GM18517 (cell line): ENCODE measurements at regions not wholly inside any gene's neighbourhood (a gene's known extent, or its start where the extent isn't known, plus 50 kb on each side); places are given as distances from the start of the nearest gene placed in this dataset.
"Not testable (repeated sequence)": the region's sequence is repeated elsewhere in the genome, so short reads cannot be mapped to it uniquely, and the experiment has no call there.

Experiments used
- ATAC-seq: cut with Tn5 transposase; IDR thresholded peaks from one replicate; pipeline ENCODE4 v1.9.1; 2021; ENCODE audit warnings: mild to moderate bottlenecking, moderate library complexity; ENCODE audit not compliant: unreplicated experiment

DNA sequence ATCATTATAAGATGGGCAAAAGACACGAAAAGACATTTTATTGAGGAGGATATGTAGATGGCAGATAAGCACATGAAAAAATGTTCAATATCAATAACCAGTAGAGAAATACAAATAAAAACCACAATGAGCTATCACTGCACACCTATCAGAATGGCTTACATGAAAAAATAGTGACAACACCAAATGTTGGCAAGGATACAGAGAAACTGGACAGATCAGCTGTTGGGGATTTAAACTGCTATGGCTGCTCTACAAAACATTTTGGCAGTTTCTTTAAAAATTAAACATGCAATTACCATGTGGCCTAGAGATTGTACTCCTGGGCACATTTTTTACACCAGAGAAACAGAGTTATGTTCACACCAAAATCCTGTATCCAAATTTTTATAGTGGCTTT is 172.7 kb upstream of the TENT5A start:
- no peak for ATAC-seq

DNA sequence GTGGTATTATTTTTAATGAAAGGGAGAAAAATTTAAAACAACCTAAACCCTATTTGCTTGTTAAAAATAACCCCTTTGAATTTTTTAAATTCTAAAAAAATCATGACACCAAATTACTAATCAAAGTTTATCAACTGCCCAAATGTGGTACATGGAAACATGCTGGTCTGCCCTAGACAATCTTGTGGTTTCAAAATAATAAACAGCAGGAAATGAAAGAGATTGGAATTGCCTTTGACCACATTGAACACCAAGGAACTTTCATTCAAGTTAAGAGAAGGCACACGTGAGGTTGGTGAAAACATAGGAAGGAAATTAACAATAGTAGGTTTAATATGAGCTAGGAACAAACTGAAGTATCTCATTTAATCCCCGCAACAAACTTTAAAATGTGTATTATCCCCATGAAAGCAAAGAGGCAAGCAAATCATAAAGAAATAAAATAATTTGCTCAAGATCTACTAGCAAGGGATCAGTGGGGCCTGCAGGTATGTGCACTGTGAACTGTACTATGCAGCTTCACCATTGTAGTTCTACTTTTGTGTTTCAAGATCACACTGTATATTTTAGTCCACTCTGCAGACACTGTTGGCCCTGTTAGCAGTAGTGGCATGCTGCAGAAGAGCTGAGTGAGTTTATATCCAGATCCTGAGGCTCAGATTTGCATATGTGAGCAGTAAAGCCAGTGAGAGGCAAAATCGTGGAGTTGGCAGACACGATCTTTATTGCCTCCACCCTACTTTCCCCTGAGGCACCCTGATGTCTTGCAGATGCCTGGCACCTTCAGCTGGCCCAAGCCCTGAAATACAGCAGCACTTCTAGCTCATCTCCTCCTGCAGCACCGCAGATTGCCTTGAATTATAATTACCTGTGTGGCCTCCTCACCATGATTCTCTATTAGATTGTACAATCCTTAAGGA is 157.8 kb upstream of the TENT5A start:
- ATAC-seq, result no peak

DNA sequence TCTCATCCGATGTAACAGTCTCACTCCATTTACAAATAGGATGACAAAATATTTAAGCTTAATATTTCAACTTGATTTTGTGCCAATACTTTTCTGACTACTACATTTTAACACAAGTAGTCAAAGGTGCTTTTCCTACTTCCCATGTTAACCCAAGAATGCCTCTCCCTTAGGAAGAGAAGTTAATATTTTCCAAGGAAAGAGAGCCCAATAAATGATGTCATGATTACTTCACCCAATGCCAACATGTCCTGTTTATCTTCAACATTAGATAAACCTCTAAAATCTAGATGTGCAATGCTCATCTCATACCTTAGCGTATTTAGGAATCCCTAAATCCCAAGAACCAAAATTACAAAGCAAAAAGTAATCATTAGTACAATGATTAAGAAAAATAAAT is 156.7 kb upstream of the TENT5A start:
- ATAC-seq, result no peak

DNA sequence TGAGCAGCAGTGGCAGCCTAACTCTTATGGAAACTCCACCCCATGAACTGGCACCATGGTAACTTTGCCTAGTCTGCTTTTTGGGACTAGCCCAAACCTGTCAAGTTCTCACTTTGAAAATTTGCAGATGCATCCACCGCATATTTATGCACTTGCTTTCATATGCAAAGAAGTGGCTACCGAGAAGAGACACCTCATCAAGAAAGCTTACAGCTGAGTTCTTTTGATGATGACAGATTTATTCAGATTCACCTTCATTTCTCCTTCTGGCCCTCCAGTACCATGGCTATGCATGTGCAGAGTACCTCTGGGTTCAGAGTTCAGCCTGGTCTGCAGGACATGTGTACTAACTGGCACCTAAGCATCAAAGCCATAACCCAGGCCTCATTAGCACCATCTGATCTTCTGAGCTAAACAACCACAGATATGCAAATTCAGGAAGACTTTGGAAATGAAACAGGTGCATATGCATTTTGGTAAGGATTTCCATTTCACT is 154.3 kb upstream of the TENT5A start:
- no peak for ATAC-seq

DNA sequence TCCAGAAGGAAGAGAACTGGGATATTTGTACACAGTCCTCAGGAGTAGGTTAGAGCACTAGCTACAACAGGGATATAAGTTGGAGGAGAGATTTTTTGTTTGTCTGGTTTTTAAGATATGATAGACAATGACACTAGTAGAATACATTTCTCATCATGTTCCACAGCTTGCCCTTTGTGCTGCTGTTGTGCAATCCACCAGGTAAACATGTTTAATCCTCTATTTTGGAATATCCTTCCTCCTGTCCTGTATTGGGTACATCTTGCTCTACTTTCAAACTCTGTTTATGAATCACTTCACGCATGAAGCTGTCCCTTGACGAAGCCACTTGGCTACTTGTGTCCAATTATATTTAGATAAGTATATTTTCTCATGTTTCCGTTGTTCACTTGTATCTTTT is 153.6 kb upstream of the TENT5A start:
- ATAC-seq, result no peak

DNA sequence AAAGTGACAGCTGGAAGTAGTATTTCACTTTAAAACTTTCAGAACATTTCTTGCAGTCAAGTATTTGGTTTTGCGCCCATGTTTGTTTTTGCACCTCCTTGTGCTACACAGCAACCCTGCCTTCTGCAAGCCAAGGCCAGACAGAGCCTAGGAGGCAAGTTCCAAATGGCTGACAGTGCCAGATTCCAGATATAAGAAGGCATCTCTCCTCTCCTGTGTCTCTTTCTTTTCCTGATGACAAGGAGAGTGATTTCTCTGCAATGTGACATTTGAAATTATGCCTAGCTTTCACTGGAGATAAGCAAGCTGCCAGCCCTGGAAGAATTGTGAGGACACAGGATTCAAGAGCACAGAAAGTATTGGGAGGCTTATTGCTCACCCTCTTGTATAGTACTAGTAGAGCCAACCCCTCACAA is 149.1 kb upstream of the TENT5A start:
- no peak for ATAC-seq

DNA sequence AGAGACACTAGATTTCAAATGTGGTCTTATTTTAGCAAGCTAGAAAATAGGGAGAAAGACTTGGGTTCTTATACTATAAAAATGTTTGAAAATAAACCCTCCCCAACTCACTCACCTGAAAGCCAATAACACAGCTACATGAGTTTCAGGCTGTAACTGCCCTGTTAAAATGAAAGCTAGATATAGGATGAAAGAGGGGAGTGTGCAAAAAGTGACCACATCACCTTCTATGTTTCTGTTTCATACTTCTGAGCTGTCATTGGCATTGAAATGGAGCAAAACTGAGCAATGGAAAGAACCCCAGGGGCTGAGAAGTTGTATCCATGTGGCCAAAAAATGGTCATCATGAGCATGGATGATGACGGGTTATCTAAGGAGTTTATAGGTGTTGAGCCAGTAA is 148.1 kb upstream of the TENT5A start:
- peak; percentile 87 for ATAC-seq

DNA sequence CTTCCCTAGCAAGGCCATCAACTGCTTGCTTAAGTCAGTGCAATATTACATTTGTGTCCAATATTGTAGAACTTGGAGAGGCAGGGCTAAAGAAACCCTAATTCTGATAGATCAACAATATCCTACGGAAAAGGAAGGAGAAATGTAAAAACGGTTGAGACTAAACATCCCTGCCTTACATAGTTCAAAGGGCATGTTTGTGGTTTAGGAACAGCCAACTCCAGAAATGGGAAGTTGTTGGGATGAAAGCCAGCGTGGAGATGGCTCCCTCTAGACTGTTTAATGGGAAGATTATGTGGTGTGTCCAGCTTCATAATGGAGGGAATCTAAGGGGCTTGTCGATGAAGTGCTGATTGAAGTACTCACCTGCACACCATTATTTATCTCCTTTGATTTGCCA is 145.3 kb upstream of the TENT5A start:
- ATAC-seq, result no peak

DNA sequence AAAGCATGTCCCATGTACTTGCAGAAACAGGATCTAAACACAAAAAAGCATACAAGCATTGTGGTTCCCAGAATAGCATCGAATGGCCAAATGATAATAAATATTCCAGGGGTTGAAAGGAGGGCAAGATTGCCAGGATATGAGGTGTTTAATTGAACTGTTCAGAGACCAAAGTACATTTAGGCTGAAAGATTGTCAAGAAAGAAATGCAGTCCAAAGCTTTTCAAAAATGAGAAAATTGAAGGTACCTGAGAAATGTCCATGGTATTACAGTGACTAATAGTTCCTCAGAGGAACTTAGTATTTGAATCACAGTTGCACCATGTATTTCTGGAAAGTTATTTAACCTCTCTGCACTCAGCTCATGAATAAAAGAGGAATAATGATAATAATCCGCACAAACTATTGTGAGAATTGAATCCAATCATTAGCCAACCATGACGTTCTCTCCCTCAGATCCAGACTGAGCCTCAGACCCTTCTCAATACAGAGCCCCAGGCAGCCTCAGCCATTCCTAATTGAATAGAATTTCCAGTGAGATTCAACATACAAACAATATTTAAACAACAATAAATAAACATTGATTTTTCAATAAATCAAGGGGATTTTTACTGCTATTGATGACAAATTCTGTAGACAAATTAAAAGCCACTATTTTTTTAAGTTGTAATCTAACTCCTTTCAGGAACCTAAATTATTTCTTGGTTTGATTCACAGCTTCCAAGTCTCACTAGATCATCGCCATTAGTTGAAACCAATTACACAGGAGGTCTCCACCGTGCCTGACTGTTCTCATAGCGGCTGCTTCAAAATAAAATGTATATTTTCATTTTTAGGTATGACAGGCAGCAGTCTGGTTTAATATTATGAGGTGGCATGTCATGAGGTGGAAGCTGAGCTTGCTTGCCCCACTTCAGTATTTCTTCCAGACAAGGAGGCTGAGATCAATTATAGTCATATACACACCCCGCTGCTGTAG is 144.3 kb upstream of the TENT5A start:
- ATAC-seq, result no peak

DNA sequence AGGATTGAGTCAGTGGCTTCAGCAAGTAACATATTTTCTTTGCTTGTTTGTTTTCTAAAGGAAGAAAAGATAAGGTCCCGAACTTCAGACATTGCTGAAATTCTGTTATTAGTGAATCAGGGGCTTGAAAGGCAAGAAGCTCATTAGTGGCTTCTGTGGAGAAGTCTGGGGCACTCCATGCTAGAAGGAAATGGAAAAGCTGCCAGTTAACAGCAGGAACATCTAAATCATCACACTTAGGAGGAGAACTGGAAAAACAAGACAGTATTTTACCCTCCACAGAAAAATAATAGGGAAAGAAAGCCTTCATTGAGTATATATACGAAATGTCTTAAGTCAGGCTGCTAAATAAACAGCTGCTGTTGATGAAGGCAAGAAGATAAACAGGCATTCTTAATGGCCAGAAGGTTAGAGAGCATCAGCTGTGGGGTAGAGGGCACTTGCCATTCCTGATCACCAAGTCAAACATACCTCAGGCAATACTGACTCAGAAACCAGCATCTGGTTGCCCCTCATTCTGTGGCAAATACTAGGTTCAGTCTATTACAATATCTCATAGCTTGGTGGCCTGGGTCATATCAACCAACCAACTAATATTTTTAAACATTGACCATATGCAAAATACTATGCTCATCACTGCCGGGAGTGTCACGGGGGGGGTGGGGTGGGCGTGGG is 143.2 kb upstream of the TENT5A start:
- no peak for ATAC-seq

DNA sequence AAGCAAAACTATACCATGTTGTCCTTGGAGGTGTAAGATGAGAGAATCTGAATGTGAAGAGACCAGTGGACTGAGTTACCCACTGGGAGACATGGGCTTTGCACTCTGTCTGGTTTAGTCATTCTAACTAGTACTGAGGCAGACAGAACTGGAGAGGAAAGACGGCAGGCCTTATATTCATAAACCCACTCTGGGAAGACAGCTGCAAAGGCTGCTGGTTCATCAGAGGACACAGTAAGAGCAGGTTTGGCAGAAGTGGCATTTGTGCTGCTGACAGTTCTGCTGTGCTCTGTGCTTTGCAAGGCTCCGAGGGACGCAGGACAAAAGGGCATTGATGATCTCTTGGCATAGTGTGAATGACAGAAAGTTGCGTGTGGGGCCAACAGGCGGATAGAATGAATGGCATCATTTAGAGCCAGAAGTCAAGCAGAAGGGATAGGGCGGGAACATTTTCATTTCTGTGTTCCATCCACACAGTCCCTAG is 142.3 kb upstream of the TENT5A start:
- no peak for ATAC-seq

DNA sequence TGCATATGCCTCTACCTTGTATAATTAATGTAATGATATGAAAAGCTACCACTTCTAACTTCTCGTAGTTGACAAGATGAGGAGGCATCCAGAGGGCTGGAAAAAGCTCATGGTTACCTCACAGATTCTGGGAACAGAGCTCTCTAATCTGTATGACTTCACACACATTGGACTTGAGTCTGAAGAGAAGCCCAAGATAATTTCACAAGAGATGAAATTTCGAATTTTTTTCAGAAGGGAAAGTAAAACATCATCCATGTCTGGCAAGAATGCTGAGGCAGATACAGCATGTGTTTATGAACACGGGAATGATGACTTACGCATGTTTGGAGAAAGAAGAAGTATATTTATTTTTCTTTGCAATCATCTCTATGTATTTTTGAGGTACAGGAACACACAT is 141.8 kb upstream of the TENT5A start:
- ATAC-seq, result no peak

DNA sequence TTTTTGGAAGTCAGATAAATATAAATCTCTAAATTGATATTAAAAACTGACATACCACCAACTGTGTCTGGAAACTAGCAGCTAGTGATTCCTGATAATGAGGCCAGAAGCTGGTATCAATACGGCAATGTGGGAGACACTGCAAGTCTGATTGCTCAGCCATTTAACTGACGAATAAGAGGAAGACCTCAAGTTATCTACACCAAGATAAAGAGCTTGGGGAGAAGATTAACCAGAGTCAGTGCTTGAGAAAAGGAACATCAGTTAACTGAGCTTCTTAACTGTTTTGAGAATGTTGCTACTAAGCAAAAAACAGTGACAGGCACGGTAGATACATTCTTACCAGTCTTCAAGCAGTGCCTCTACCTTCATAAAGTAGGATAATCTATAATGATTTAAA is 140.4 kb upstream of the TENT5A start:
- no peak for ATAC-seq

DNA sequence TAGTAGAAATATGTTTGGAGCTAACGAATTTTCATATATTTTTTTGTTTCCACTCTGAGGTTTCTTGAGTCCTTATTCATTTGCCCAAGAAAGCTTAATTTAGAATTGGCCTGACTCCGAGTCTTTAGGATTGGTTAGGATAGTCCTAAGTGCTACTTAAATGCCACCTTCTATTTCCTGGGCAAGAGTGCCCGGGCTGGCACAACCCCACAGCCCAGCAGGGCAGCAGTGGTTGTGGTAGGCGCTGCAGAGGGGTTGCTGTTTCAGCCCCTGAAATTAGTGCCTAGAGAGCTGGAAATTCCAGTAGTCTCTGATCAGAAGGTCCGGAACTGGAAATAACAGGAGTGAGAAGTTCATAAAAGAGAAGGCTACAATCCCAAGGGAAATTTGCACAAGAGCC is 139.4 kb upstream of the TENT5A start:
- ATAC-seq, result no peak

DNA sequence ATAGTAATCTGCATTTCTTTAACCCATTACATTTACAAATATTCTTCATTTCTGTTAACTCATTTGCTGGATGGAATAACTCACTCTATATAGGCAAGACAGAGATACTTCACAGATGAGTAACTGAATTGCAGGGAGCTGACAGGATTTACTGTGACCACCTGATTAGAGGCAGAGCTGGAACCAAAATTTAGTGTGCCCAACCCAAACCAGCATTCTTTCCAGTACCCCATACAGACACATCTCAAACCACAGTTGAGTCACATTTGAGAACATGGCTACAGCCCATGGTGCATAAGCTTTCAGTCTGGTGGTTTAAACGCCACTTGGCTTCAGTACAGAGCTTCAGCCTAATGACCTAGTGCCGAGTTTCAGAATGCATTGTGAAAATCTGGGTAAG is 138.4 kb upstream of the TENT5A start:
- no peak for ATAC-seq

DNA sequence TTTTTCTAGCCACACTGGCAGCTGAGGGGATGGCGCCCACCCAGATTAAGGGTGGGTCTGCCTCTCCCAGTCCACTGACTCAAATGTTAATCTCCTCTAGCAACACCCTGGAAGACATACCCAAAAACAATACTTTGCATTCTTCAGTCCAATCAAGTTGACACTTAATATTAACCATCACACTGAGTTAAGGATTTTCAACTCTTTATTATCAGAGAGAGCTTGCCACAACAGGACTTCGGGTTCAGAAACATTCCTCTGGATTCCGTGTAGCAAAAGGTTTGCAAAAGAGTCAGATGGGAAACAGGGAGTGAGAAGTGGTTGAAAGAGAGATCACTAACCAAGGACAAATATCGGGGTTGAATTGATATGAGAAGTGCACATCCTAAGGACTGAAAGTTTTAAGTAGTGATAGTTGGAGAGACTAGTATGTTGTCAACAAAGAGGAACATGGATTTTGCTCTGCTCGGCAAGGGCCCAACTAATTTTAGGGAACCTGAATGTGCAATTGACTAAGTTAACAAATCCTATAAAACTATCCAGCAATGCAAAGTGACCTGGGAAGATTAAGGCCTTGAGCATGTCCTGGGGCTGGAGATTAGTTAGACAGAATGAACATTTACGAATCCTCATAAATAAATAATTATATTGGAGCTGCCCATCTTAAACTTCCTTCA is 137.0 kb upstream of the TENT5A start:
- no peak for ATAC-seq

DNA sequence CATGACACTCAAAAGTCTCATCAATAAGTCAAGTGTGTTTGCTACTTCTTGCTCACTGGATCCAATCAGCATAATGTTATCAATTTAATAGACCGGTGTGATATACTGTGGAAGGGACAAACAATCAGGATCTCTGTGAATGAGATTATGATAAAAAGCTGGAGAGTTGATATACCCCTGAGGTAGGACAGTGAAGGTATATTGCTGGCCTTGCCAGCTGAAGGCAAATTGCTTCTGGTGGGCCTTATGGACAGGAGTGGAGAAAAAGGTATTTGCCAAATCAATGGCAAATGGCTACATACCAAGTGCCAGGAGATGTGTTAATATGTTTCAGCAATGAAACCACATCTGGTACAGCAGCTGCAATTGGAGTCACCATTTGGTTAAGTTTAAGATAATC is 134.4 kb upstream of the TENT5A start:
- ATAC-seq, result not testable (repeated sequence)

DNA sequence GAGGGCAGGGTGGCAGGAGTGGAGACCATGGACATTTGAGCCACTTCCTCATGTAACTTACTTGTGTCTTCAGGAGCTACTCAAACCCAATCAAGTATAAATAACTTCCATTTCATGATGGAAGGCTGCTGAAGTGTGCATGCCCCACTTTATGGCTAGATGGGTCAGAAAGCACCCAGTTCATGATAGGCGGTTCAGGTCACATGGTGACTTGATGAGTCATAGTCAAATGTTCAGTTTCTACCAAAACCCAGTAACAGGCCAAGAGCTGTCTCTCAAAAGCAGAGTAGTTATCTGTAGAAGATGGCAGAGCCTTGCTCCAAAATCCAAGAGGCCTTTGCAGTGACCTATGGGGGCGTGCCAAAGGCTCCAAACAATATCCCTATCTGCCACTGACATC is 133.7 kb upstream of the TENT5A start:
- no peak for ATAC-seq

DNA sequence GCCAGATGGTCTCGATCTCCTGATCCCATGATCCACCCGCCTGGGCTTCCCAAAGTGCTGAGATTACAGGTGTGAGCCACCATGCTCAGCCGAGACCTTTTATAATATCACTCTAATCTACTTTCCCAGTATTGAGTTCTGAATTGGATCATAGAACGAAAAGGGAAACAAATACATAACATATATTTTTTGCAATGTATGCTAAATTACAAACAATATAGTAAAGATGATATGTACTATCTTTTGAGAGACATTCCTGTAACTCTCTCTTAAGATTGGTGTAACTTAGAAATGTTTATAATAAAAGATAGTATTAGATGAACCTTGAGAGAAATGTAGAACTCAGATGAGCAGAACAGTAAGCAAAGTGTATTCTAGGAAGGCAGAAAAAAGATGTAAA is 129.2 kb upstream of the TENT5A start:
- no peak for ATAC-seq

DNA sequence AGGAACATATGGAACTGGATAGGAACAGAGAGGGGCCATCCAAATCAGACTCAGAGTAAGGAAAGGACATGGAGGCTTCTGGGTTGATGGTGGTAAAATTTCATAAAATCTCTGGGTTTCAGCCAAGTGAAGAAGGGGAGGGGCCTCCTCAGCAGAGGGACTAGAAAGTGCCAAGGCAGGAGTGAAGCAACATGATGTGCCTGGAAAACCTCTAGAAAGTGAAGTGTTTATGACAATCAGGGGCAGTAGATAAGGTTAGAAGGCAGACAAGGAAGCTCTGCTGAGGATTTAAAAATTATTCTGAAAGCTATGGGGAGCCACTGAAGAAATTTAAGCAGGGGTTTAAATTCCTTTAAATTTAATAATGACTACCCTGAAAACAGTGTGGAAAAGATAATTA is 126.0 kb upstream of the TENT5A start:
- ATAC-seq, result no peak
